ENCODE measurements at regions not wholly inside any gene's neighbourhood (a gene's known extent, or its start where the extent isn't known, plus 50 kb on each side); places are given as distances from the start of the nearest gene placed in this dataset.

- H3K4me3 ChIP-seq (ENCODE audit: low read depth, low read length), result no peak overlapping the region
- DNase-seq (ENCODE audit: low read depth), result no peak
- no peak for TF ChIP-seq POLR2A (IDR thresholded peaks at IDR 0.05; ENCODE audit: extremely low read depth, insufficient read length)
- TF ChIP-seq CTCF (IDR thresholded peaks at IDR 0.05; ENCODE audit: low read depth, low read length), result no peak
- no peak for TF ChIP-seq MAX (IDR thresholded peaks at IDR 0.05; ENCODE audit: low read depth, low read length)
- no peak for TF ChIP-seq MYC (IDR thresholded peaks at IDR 0.05; ENCODE audit: low read depth, low read length)
Measured at GRCh38 chr20:50328996-50329898, 138.6 kb downstream of the CEBPB start.

- no peak for TF ChIP-seq MYC (IDR thresholded peaks at IDR 0.05; ENCODE audit: low read depth, low read length)
- no peak for TF ChIP-seq CTCF (IDR thresholded peaks at IDR 0.05; ENCODE audit: low read depth, low read length)
- TF ChIP-seq MAX (IDR thresholded peaks at IDR 0.05; ENCODE audit: low read depth, low read length), result no peak
- no peak for TF ChIP-seq POLR2A (IDR thresholded peaks at IDR 0.05; ENCODE audit: extremely low read depth, insufficient read length)
- no peak for DNase-seq (ENCODE audit: low read depth)
Measured at GRCh38 chr20:50329981-50330503, 139.4 kb downstream of the CEBPB start.

GRCh38 chr20:50330504-50331313 is 140.1 kb downstream of the CEBPB start:
- no peak overlapping the region for H3K4me3 ChIP-seq (ENCODE audit: low read depth, low read length)
- no peak for TF ChIP-seq MYC (IDR thresholded peaks at IDR 0.05; ENCODE audit: low read depth, low read length)
- TF ChIP-seq CTCF (IDR thresholded peaks at IDR 0.05; ENCODE audit: low read depth, low read length), result no peak
- no peak for TF ChIP-seq POLR2A (IDR thresholded peaks at IDR 0.05; ENCODE audit: extremely low read depth, insufficient read length)
- TF ChIP-seq MAX (IDR thresholded peaks at IDR 0.05; ENCODE audit: low read depth, low read length), result no peak
- DNase-seq (ENCODE audit: low read depth), result no peak

More at GRCh38 chr20:50329981-50330503, 139.4 kb downstream of the CEBPB start:
- H3K4me3 ChIP-seq (ENCODE audit: low read depth, low read length), result no peak overlapping the region

- no peak overlapping the region for H3K4me3 ChIP-seq (ENCODE audit: low read depth, low read length)
- DNase-seq (ENCODE audit: low read depth), result no peak
- TF ChIP-seq CTCF (IDR thresholded peaks at IDR 0.05; ENCODE audit: low read depth, low read length), result no peak
- no peak for TF ChIP-seq MAX (IDR thresholded peaks at IDR 0.05; ENCODE audit: low read depth, low read length)
- no peak for TF ChIP-seq MYC (IDR thresholded peaks at IDR 0.05; ENCODE audit: low read depth, low read length)
- no peak for TF ChIP-seq POLR2A (IDR thresholded peaks at IDR 0.05; ENCODE audit: extremely low read depth, insufficient read length)
Measured at GRCh38 chr20:50331469-50332363, 141.1 kb downstream of the CEBPB start.

- no peak overlapping the region for H3K4me3 ChIP-seq (ENCODE audit: low read depth, low read length)
- DNase-seq (ENCODE audit: low read depth), result no peak
- no peak for TF ChIP-seq MYC (IDR thresholded peaks at IDR 0.05; ENCODE audit: low read depth, low read length)
- no peak for TF ChIP-seq MAX (IDR thresholded peaks at IDR 0.05; ENCODE audit: low read depth, low read length)
- TF ChIP-seq POLR2A (IDR thresholded peaks at IDR 0.05; ENCODE audit: extremely low read depth, insufficient read length), result no peak
- TF ChIP-seq CTCF (IDR thresholded peaks at IDR 0.05; ENCODE audit: low read depth, low read length), result no peak
Measured at GRCh38 chr20:50332491-50332980, 141.9 kb downstream of the CEBPB start.

Measured in NB4 (cell line).